OCI-LY7 (cell line): ENCODE measurements at regions not wholly inside any gene's neighbourhood (a gene's known extent, or its start where the extent isn't known, plus 50 kb on each side); places are given as distances from the start of the nearest gene placed in this dataset.

Experiments used
- BruUV-seq: library from RNA; stranded (reverse); fragments of 400-500 nt; replicated peaks from 2 replicates; lab custom pipeline; 2021; lab: Mats Ljungman, UMichigan
- CTCF ChIA-PET: fragments of 300-600 bp; sonication (Branson Sonifier 250); formaldehyde crosslinking; loops from one replicate; lab custom pipeline; 2022; ENCODE audit warnings: antibody characterized with exemption; ENCODE audit not compliant: unreplicated experiment; lab: Charles Lee
- POLR2A ChIA-PET: fragments of 300-600 bp; sonication (Branson Sonifier 250); formaldehyde crosslinking; loops from one replicate; lab custom pipeline; 2022; ENCODE audit warnings: antibody characterized with exemption; lab: Charles Lee
- DNase-seq: peaks from one replicate; pipeline ENCODE4 v3.0.0-alpha.2; 2015; ENCODE audit warnings: low spot score
- H2AFZ ChIP-seq: fragments of 200-600 bp; sonication (generic), shearing (Covaris generic); 2 replicates; pipeline ENCODE4 v1.6.1; 2014; ENCODE audit warnings: mild to moderate bottlenecking, antibody characterized with exemption, low read length, moderate library complexity
- H3K27ac ChIP-seq: fragments of 200-600 bp; sonication (generic); 2 replicates; pipeline ENCODE4 v1.5.1; 2014; ENCODE audit warnings: mixed run types, low read depth, mild to moderate bottlenecking, moderate library complexity, low read length, inconsistent platforms; ENCODE audit not compliant: poor library complexity, severe bottlenecking
- H3K36me3 ChIP-seq: fragments of 200-600 bp; sonication (generic); 2 replicates; pipeline ENCODE4 v1.6.1; 2014; ENCODE audit warnings: mild to moderate bottlenecking, antibody characterized with exemption, low read length, moderate library complexity, mixed read lengths; ENCODE audit not compliant: insufficient read depth
- H3K4me1 ChIP-seq: fragments of 200-600 bp; sonication (generic); 2 replicates; pipeline ENCODE4 v1.5.1; 2014; ENCODE audit warnings: mild to moderate bottlenecking, low read length; ENCODE audit not compliant: insufficient read depth, poor library complexity, severe bottlenecking
- H3K4me2 ChIP-seq: fragments of 200-600 bp; sonication (generic); 2 replicates; pipeline ENCODE4 v1.6.1; 2014; ENCODE audit warnings: mild to moderate bottlenecking, low read length
- H3K4me3 ChIP-seq: fragments of 200-600 bp; sonication (generic); 2 replicates; pipeline ENCODE4 v1.5.1; 2014; ENCODE audit warnings: mild to moderate bottlenecking, low read depth, low read length; ENCODE audit not compliant: poor library complexity, severe bottlenecking
- H3K79me2 ChIP-seq: fragments of 200-600 bp; sonication (generic); 2 replicates; pipeline ENCODE4 v1.6.1; 2016; ENCODE audit warnings: low read depth, mild to moderate bottlenecking, low read length, moderate library complexity, mixed read lengths; ENCODE audit not compliant: insufficient read depth
- H3K9me2 ChIP-seq: fragments of 200-600 bp; sonication (generic); 2 replicates; pipeline ENCODE4 v1.6.1; 2016; ENCODE audit warnings: mild to moderate bottlenecking, low read length, mixed read lengths; ENCODE audit not compliant: insufficient read depth
- H3K9me3 ChIP-seq: fragments of 200-600 bp; sonication (generic); 2 replicates; pipeline ENCODE4 v1.6.1; 2014; ENCODE audit warnings: mild to moderate bottlenecking, mixed run types, low read length, mixed read lengths
- H4K20me1 ChIP-seq: fragments of 200-600 bp; sonication (generic); 2 replicates; pipeline ENCODE4 v1.6.1; 2014; ENCODE audit warnings: mild to moderate bottlenecking, antibody characterized with exemption, low read length, moderate library complexity, mixed read lengths; ENCODE audit not compliant: insufficient read depth
- EZH2phosphoT487 ChIP-seq: fragments of 200-600 bp; sonication (generic); IDR thresholded peaks from 2 replicates; pipeline ENCODE4 v1.6.1; 2018; ENCODE audit warnings: low read depth, borderline replicate concordance, mild to moderate bottlenecking, mixed run types, antibody characterized with exemption, low read length, moderate library complexity, mixed read lengths
- intact Hi-C: fragments of 100-400 bp; cut with micrococcal nuclease; formaldehyde crosslinking; loops from one replicate; pipeline ENCODE4 v1.10.0; 2022; ENCODE audit not compliant: unreplicated experiment
- TF ChIP-seq, protein P1 (sequence below): fragments of 200-600 bp; sonication (generic); conservative IDR thresholded peaks from 2 replicates; pipeline ENCODE4 v1.5.1; 2014; ENCODE audit warnings: mild to moderate bottlenecking, antibody characterized with exemption, low read length, moderate library complexity, mixed read lengths

DNA sequence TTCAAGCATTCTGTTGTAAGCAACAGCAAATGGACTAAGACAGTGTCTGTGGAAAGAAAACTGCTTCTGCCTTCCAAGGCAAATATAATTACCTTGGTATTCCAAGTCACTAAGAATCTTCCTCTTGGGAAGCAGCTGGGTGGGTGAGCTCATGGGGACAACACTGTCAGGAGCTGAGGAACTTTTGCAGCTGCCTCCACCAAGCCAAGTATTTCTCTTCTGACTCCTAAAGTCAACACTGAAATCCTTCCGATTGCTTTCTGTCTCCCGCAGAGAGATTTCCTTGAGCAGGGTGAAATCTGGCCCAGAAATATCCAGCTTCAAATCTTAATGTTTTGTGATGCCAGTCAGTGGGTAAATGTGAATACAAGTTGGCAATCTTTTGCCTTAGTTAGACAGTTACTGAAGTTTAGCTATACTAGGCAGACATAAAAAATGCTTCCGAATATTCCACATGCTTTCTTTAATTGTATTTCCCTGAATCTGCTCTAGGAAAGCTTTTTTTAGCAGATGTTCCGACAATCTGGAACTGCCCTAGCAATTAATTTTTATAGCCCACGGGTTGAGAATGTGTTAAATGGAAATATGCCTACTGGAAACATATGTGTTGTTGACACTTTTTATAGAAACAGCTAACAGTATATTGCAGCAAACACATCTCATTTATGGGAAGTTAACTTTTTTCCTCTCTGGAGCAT lies 369.9 kb upstream of the DAB2 start:
- intact Hi-C loops, result no loop called here
- no TSS peak for BruUV-seq
- Histone ChIP-seq H3K9me2 (no peaks in the 10 kb centered on the region), H3K79me2 (no peaks in the 10 kb centered on the region), H2AFZ (no peak overlapping the region), H4K20me1 (no peaks in the 10 kb centered on the region), H3K27ac (no peak overlapping the region), H3K4me2 (no peak overlapping the region), H3K9me3 (no peaks in the 10 kb centered on the region), H3K4me1 (no peaks in the 10 kb centered on the region), H3K36me3 (no peaks in the 10 kb centered on the region), H3K4me3 (no peak overlapping the region)
- ChIA-PET CTCF (no interaction called here), POLR2A (no interaction called here)
- no peak for DNase-seq
- TF ChIP-seq EZH2phosphoT487, result no peak
- TF ChIP-seq, protein P1, sequence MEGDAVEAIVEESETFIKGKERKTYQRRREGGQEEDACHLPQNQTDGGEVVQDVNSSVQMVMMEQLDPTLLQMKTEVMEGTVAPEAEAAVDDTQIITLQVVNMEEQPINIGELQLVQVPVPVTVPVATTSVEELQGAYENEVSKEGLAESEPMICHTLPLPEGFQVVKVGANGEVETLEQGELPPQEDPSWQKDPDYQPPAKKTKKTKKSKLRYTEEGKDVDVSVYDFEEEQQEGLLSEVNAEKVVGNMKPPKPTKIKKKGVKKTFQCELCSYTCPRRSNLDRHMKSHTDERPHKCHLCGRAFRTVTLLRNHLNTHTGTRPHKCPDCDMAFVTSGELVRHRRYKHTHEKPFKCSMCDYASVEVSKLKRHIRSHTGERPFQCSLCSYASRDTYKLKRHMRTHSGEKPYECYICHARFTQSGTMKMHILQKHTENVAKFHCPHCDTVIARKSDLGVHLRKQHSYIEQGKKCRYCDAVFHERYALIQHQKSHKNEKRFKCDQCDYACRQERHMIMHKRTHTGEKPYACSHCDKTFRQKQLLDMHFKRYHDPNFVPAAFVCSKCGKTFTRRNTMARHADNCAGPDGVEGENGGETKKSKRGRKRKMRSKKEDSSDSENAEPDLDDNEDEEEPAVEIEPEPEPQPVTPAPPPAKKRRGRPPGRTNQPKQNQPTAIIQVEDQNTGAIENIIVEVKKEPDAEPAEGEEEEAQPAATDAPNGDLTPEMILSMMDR, result no peak

DNA sequence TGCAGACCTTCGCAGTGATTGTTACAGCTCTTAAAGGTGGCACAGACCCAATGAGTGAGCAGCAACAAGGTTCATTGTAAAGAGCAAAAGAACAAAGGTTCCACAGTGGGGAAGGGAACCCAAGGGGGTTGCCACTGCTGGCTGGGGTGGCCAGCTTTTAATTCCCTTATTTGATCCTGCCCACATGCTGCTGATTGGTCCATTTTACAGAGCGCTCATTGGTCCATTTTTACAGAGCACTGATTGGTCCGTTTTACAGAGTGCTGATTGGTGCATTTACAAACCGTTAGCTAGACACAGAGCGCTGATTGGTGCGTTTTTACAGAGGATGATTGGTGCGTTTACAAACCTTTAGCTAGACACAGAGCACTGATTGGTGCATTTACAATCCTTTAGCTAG lies 360.6 kb upstream of the DAB2 start:
- intact Hi-C loops, result no loop called here
- H3K79me2 ChIP-seq, result no peaks in the 10 kb centered on the region
- H4K20me1 ChIP-seq, result no peaks in the 10 kb centered on the region
- DNase-seq, result no peak
- no peaks in the 10 kb centered on the region for H3K9me2 ChIP-seq
- TF ChIP-seq, protein P1, result no peak
- TF ChIP-seq EZH2phosphoT487, result no peak
- H3K4me1 ChIP-seq, result no peaks in the 10 kb centered on the region
- no peak overlapping the region for H2AFZ ChIP-seq
- no peak overlapping the region for H3K4me3 ChIP-seq
- POLR2A ChIA-PET, result no interaction called here
- no peaks in the 10 kb centered on the region for H3K36me3 ChIP-seq
- no peak overlapping the region for H3K27ac ChIP-seq
- CTCF ChIA-PET, result no interaction called here
- H3K4me2 ChIP-seq, result no peak overlapping the region
- no TSS peak for BruUV-seq
- no peaks in the 10 kb centered on the region for H3K9me3 ChIP-seq

DNA sequence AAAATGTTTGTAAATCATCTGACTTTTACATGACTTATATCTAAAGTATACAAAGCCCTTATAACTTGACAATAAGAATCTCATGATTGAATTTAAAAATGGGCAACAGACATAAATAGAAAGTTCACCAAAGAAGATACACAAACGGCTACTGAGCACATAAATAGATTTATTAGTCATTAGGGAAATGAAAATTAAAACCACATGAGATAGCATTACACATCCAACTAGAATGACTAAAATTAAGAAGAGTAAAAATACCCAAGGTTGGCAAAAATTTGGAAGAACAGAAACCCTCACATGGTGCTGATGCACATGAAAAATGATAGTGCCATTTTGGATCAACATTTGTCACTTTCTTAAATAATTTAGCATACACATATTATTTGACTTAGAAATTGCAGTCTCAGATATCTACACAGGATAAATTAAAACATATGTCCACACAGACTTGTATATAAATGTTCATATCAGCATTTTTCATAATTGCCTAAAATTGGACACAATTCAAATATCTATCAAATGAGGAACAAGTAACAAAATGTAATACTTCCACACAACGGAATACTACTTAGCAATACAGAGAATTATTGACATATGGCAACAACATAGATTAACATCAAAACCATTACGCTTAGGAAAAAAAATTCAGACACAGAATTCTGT lies 359.1 kb upstream of the DAB2 start:
- intact Hi-C loops, result no loop called here
- BruUV-seq, result no TSS peak
- ChIA-PET POLR2A (no interaction called here), CTCF (no interaction called here)
- Histone ChIP-seq H3K4me3 (no peak overlapping the region), H3K36me3 (no peaks in the 10 kb centered on the region), H3K4me1 (no peaks in the 10 kb centered on the region), H2AFZ (no peak overlapping the region), H4K20me1 (no peaks in the 10 kb centered on the region), H3K79me2 (no peaks in the 10 kb centered on the region), H3K9me3 (no peaks in the 10 kb centered on the region), H3K9me2 (no peaks in the 10 kb centered on the region), H3K4me2 (no peak overlapping the region), H3K27ac (no peak overlapping the region)
- TF ChIP-seq, protein P1, result no peak
- DNase-seq, result no peak
